C4-2B (cell line): ENCODE measurements at regions not wholly inside any gene's neighbourhood (a gene's known extent, or its start where the extent isn't known, plus 50 kb on each side); places are given as distances from the start of the nearest gene placed in this dataset.

Source experiments
- ZFX ChIP-seq: fragments of 450-650 bp; IDR thresholded peaks from 2 replicates; pipeline ENCODE4 v1.6.1; 2017
- TF ChIP-seq, protein P1 (sequence below): fragments of 450-650 bp; conservative IDR thresholded peaks from 2 replicates; pipeline ENCODE4 v1.5.1; 2017; ENCODE audit warnings: mild to moderate bottlenecking

DNA sequence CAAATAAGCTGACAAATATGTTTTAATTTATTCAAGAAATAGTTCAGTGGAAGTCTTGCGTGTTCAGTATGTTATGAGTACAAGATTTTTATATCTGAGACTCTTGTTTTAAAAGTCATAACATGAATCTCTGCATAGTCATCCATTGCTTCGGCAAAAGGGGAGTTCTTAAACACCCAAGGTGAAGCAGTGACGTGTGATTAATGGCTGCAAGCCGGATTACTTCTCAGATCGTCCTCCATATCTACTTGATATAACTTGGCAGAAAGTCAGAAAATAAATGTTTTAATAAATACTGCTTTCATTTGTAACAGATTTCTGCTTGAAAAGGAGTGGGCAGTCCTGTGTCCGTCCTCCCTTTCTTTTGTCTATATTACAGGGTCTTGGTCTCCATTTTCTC, 64.6 kb upstream of the IL15 start:
- TF ChIP-seq, protein P1, sequence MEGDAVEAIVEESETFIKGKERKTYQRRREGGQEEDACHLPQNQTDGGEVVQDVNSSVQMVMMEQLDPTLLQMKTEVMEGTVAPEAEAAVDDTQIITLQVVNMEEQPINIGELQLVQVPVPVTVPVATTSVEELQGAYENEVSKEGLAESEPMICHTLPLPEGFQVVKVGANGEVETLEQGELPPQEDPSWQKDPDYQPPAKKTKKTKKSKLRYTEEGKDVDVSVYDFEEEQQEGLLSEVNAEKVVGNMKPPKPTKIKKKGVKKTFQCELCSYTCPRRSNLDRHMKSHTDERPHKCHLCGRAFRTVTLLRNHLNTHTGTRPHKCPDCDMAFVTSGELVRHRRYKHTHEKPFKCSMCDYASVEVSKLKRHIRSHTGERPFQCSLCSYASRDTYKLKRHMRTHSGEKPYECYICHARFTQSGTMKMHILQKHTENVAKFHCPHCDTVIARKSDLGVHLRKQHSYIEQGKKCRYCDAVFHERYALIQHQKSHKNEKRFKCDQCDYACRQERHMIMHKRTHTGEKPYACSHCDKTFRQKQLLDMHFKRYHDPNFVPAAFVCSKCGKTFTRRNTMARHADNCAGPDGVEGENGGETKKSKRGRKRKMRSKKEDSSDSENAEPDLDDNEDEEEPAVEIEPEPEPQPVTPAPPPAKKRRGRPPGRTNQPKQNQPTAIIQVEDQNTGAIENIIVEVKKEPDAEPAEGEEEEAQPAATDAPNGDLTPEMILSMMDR = no peak
- no peak for TF ChIP-seq ZFX
